Endothelial cell of umbilical vein (primary cell): ENCODE measurements at regions not wholly inside any gene's neighbourhood (a gene's known extent, or its start where the extent isn't known, plus 50 kb on each side); places are given as distances from the start of the nearest gene placed in this dataset.

Source experiments
- BruUV-seq: library from RNA; stranded (reverse); fragments of 400-500 nt; replicated peaks from 2 replicates; lab custom pipeline; 2021; lab: Mats Ljungman, UMichigan
- CTCF ChIA-PET: fragments of 300-600, 350-600 bp; sonication (Branson Sonifier 250); formaldehyde crosslinking; loops from one replicate; lab custom pipeline; 2021; ENCODE audit warnings: antibody characterized with exemption, inconsistent platforms; lab: Charles Lee
- POLR2A ChIA-PET: fragments of 300-600, 350-600 bp; sonication (Branson Sonifier 250); formaldehyde crosslinking; loops from one replicate; lab custom pipeline; 2021; ENCODE audit warnings: antibody characterized with exemption, inconsistent platforms; lab: Charles Lee
- DNase-seq: peaks from one replicate; pipeline ENCODE4 v3.0.0-alpha.2; 2011; ENCODE audit warnings: low read depth, low spot score
- FAIRE-seq: peaks from 2 replicates; lab custom pipeline; 2011; peaks lifted over from hg19 to GRCh38; lab: Jason Lieb, UNC
- H2AFZ ChIP-seq: 2 replicates; pipeline ENCODE4 v1.6.0; 2012; ENCODE audit warnings: low read depth, low read length, control low read depth, inconsistent platforms
- H3K27ac ChIP-seq: 2 replicates; pipeline ENCODE4 v1.5.1; 2011; ENCODE audit warnings: low read depth, mild to moderate bottlenecking, control low read depth, low read length, moderate library complexity; ENCODE audit not compliant: insufficient read depth
- H3K27me3 ChIP-seq, 2 experiments: 2 replicates each; pipeline versions ENCODE4 v1.6.0 to v1.6.1; 2011; ENCODE audit warnings: low read length in 2 of 2, mixed read lengths in 1 of 2; ENCODE audit not compliant: control insufficient read depth in 2 of 2, insufficient read depth in 2 of 2
- H3K36me3 ChIP-seq, 2 experiments: 2 replicates in 1 of 2; 3 replicates in 1 of 2; pipeline ENCODE4 v1.5.1; 2011; ENCODE audit warnings: low read length in 2 of 2, mild to moderate bottlenecking in 1 of 2, moderate library complexity in 1 of 2; ENCODE audit not compliant: control insufficient read depth in 2 of 2, insufficient read depth in 2 of 2; ENCODE audit errors: extremely low read depth in 1 of 2
- H3K4me1 ChIP-seq: 3 replicates; pipeline ENCODE4 v1.5.1; 2011; ENCODE audit warnings: mild to moderate bottlenecking, low read length; ENCODE audit not compliant: control insufficient read depth, insufficient read depth; ENCODE audit errors: extremely low read depth
- H3K4me2 ChIP-seq: 2 replicates; pipeline ENCODE4 v1.6.1; 2011; ENCODE audit warnings: low read length, control low read depth, mixed read lengths; ENCODE audit not compliant: insufficient read depth
- H3K4me3 ChIP-seq, 3 experiments: fragments of 200-600 bp in 1 of 3; sonication (generic), shearing (Covaris generic) in 1 of 3; replicated peaks in 1 of 3; 2 replicates each; pipeline ENCODE4 v1.5.1; 2011 to 2016; ENCODE audit warnings: control low read depth in 3 of 3, low read length in 3 of 3, mild to moderate bottlenecking in 2 of 3, inconsistent platforms in 1 of 3, low read depth in 1 of 3, moderate library complexity in 1 of 3; ENCODE audit not compliant: insufficient read depth in 1 of 3
- H3K79me2 ChIP-seq: 2 replicates; pipeline ENCODE4 v1.6.0; 2012; ENCODE audit warnings: low read length, inconsistent platforms; ENCODE audit not compliant: control insufficient read depth, insufficient read depth
- H3K9ac ChIP-seq: replicated peaks from 2 replicates; pipeline ENCODE3; 2011; ENCODE audit warnings: low read length, control low read depth; ENCODE audit not compliant: insufficient read depth; ENCODE audit errors: extremely low read depth
- H3K9me1 ChIP-seq: replicated peaks from 3 replicates; pipeline ENCODE4 v1.6.0; 2011; ENCODE audit warnings: mild to moderate bottlenecking, low read length; ENCODE audit not compliant: control insufficient read depth, insufficient read depth; ENCODE audit errors: extremely low read depth
- H3K9me3 ChIP-seq: replicated peaks from 2 replicates; pipeline ENCODE4 v1.5.1; 2012; ENCODE audit warnings: low read length, inconsistent platforms; ENCODE audit not compliant: control insufficient read depth, insufficient read depth
- H4K20me1 ChIP-seq: replicated peaks from 2 replicates; pipeline ENCODE3; 2011; ENCODE audit warnings: mild to moderate bottlenecking, low read length; ENCODE audit not compliant: control insufficient read depth, insufficient read depth; ENCODE audit errors: extremely low read depth
- EZH2 ChIP-seq: IDR thresholded peaks from 2 replicates; pipeline ENCODE4 v1.6.1; 2012; ENCODE audit warnings: borderline replicate concordance, low read depth, mild to moderate bottlenecking, moderate library complexity, low read length, inconsistent platforms; ENCODE audit not compliant: severe bottlenecking
- FOS ChIP-seq: IDR thresholded peaks from 2 replicates; pipeline ENCODE4 v1.6.1; 2011; ENCODE audit warnings: mild to moderate bottlenecking, low read length, moderate library complexity, borderline replicate concordance; ENCODE audit not compliant: insufficient read depth
- GATA2 ChIP-seq: IDR thresholded peaks from 2 replicates; pipeline ENCODE4 v1.7.0; 2011; ENCODE audit warnings: low read depth, mild to moderate bottlenecking, moderate library complexity, mixed read lengths, low read length; ENCODE audit not compliant: insufficient read length, insufficient read depth
- JUN ChIP-seq: IDR thresholded peaks from 2 replicates; pipeline ENCODE4 v1.6.1; 2011; ENCODE audit warnings: borderline replicate concordance, low read depth; ENCODE audit not compliant: insufficient read length, insufficient read depth
- MAX ChIP-seq: IDR thresholded peaks from 2 replicates; pipeline ENCODE4 v1.6.1; 2011; ENCODE audit not compliant: insufficient read depth, insufficient read length
- MYC ChIP-seq: IDR thresholded peaks from one replicate; pipeline ENCODE4 v1.6.1; 2011; ENCODE audit warnings: mild to moderate bottlenecking, low read depth, low read length
- POLR2A ChIP-seq: IDR thresholded peaks from 2 replicates; pipeline ENCODE4 v1.6.1; 2012; ENCODE audit warnings: low read depth, mild to moderate bottlenecking, control low read depth, low read length
- POLR2AphosphoS5 ChIP-seq: IDR thresholded peaks from 2 replicates; pipeline ENCODE4 v1.6.1; 2012; ENCODE audit warnings: low read depth, mild to moderate bottlenecking, control low read depth, low read length, moderate library complexity; ENCODE audit not compliant: insufficient read depth
- dilution Hi-C: fragments of 300-500 bp; cut with MboI; formaldehyde crosslinking; loops from one replicate; pipeline ENCODE4 v1.15.0; 2019; ENCODE audit warnings: low sequenced_read_pairs; ENCODE audit not compliant: extremely low pct_ligation_motif_present
- intact Hi-C: fragments of 100-400 bp; cut with micrococcal nuclease; formaldehyde crosslinking; loops from one replicate; pipeline ENCODE4 v1.10.0; 2022
- TF ChIP-seq, protein P1 (sequence below), 2 donors: IDR thresholded peaks; 1 replicate in 1 of 2; 2 replicates in 1 of 2; pipeline ENCODE4 v1.5.1; 2011; ENCODE audit warnings: low read length in 2 of 2, mild to moderate bottlenecking in 2 of 2, moderate library complexity in 2 of 2, control low read depth in 1 of 2, inconsistent platforms in 1 of 2, low read depth in 1 of 2; ENCODE audit not compliant: insufficient read depth in 1 of 2; ENCODE audit errors: extremely low read depth in 1 of 2

DNA sequence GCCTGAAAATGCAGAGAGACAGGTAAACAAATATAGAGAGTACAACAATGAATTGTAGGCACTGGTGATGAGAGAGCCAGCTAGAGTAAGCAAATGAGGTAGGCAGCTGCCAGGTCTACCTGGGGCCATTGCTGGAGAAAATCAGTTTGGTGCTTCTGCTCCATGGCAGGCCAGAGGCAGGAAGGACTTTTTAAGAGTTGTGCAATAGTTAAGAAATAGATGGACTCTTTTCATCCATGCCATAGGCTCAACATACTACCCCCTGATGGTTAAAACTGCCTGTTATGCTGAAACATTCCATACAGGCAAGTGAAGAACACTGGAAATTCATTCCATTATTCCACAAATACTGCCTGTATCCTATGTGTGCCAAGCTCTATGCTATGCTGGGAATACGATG lies 86.5 kb upstream of the CCDC112 start:
- H3K4me3 ChIP-seq = no peak overlapping the region
- H3K9ac ChIP-seq = no peak overlapping the region
- no peaks in the 10 kb centered on the region for H4K20me1 ChIP-seq
- DNase-seq (no peak), FAIRE-seq (no peak)
- no peak overlapping the region for H2AFZ ChIP-seq
- BruUV-seq = no TSS peak
- H3K36me3 ChIP-seq = no peaks in the 10 kb centered on the region
- H3K9me3 ChIP-seq = no peaks in the 10 kb centered on the region
- no peaks in the 10 kb centered on the region for H3K79me2 ChIP-seq
- POLR2A ChIA-PET = no interaction called here
- TF ChIP-seq POLR2AphosphoS5 (no peak), MYC (no peak), MAX (no peak), JUN (no peak), EZH2 (no peak), POLR2A (no peak), GATA2 (no peak), FOS (no peak)
- TF ChIP-seq, protein P1, sequence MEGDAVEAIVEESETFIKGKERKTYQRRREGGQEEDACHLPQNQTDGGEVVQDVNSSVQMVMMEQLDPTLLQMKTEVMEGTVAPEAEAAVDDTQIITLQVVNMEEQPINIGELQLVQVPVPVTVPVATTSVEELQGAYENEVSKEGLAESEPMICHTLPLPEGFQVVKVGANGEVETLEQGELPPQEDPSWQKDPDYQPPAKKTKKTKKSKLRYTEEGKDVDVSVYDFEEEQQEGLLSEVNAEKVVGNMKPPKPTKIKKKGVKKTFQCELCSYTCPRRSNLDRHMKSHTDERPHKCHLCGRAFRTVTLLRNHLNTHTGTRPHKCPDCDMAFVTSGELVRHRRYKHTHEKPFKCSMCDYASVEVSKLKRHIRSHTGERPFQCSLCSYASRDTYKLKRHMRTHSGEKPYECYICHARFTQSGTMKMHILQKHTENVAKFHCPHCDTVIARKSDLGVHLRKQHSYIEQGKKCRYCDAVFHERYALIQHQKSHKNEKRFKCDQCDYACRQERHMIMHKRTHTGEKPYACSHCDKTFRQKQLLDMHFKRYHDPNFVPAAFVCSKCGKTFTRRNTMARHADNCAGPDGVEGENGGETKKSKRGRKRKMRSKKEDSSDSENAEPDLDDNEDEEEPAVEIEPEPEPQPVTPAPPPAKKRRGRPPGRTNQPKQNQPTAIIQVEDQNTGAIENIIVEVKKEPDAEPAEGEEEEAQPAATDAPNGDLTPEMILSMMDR (IDR thresholded peaks at IDR 0.05; ENCODE audit: extremely low read depth in 1 of 2, insufficient read depth in 1 of 2, low read depth in 1 of 2, low read length in 2 of 2) = no peak
- H3K9me1 ChIP-seq = no peaks in the 10 kb centered on the region
- dilution Hi-C loops = no loop called here
- intact Hi-C loops = no loop called here
- H3K27ac ChIP-seq = no peak overlapping the region
- no peaks in the 10 kb centered on the region for H3K27me3 ChIP-seq
- no peak overlapping the region for H3K4me2 ChIP-seq
- peaks cover 4% of the 10 kb centered on the region for H3K4me1 ChIP-seq
- CTCF ChIA-PET = no interaction called here
